Calu3 (cell line): ENCODE measurements at regions not wholly inside any gene's neighbourhood (a gene's known extent, or its start where the extent isn't known, plus 50 kb on each side); places are given as distances from the start of the nearest gene placed in this dataset.

Source experiments
- BruUV-seq: library from RNA; stranded (reverse); fragments of 400-500 nt; replicated peaks from 2 replicates; lab custom pipeline; 2021; lab: Mats Ljungman, UMichigan
- CTCF ChIA-PET: fragments of 300-600 bp; sonication (Branson Sonifier 250); formaldehyde crosslinking; loops from one replicate; lab custom pipeline; 2022; ENCODE audit warnings: antibody characterized with exemption; lab: Charles Lee
- DNase-seq: peaks from one replicate; pipeline ENCODE4 v3.0.0; 2022
- H3K27ac Mint-ChIP-seq: one replicate; pipeline ENCODE4 v1.8.0; 2022; ENCODE audit warnings: mixed read lengths; ENCODE audit not compliant: unreplicated experiment
- H3K27me3 Mint-ChIP-seq: one replicate; pipeline ENCODE4 v1.8.0; 2022; ENCODE audit warnings: mixed read lengths; ENCODE audit not compliant: unreplicated experiment
- H3K36me3 Mint-ChIP-seq: one replicate; pipeline ENCODE4 v1.8.0; 2022; ENCODE audit warnings: mild to moderate bottlenecking, moderate library complexity, mixed read lengths; ENCODE audit not compliant: insufficient read depth, unreplicated experiment
- H3K4me1 Mint-ChIP-seq: one replicate; pipeline ENCODE4 v1.8.0; 2022; ENCODE audit warnings: mild to moderate bottlenecking, low read depth, mixed read lengths; ENCODE audit not compliant: unreplicated experiment
- H3K4me3 Mint-ChIP-seq: one replicate; pipeline ENCODE4 v1.8.0; 2022; ENCODE audit warnings: mild to moderate bottlenecking, low read depth, moderate library complexity, mixed read lengths; ENCODE audit not compliant: unreplicated experiment
- H3K9me3 Mint-ChIP-seq: one replicate; pipeline ENCODE4 v1.8.0; 2022; ENCODE audit warnings: low read depth, mixed read lengths; ENCODE audit not compliant: unreplicated experiment
- intact Hi-C: fragments of 100-400 bp; cut with micrococcal nuclease; formaldehyde crosslinking; loops from one replicate; pipeline ENCODE4 v1.10.0; 2022; ENCODE audit not compliant: unreplicated experiment
- TF ChIP-seq, protein P1 (sequence below): fragments of 200-600 bp; IDR thresholded peaks from one replicate; pipeline ENCODE4 v1.8.0; 2022; ENCODE audit warnings: antibody characterized with exemption; ENCODE audit not compliant: unreplicated experiment

DNA sequence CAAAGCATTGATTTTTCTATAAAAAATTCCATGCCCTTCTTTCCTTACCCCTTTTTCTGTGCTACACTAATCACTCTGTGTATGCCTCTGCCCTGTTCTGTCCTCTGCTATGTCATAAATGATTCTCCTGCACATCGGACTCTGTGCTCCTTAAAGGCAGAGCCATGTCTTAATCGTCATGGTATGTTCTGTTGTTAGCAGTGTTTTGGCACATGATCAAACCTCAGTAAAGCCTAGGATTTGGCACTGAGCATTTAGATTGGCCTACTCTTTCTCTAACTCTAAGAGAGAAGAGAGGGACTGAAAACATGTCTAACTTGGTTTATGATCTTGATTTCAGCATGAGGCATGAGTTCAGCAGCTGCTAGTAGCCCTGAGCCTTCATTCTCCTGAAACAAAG is 266.9 kb downstream of the AASDHPPT start:
- Mint-ChIP-seq H3K27ac (no peak overlapping the region), H3K9me3 (peaks cover 18% of the 10 kb centered on the region), H3K4me3 (no peak overlapping the region), H3K4me1 (no peaks in the 10 kb centered on the region), H3K36me3 (no peaks in the 10 kb centered on the region), H3K27me3 (no peaks in the 10 kb centered on the region)
- CTCF ChIA-PET = no interaction called here
- no TSS peak for BruUV-seq
- TF ChIP-seq, protein P1, sequence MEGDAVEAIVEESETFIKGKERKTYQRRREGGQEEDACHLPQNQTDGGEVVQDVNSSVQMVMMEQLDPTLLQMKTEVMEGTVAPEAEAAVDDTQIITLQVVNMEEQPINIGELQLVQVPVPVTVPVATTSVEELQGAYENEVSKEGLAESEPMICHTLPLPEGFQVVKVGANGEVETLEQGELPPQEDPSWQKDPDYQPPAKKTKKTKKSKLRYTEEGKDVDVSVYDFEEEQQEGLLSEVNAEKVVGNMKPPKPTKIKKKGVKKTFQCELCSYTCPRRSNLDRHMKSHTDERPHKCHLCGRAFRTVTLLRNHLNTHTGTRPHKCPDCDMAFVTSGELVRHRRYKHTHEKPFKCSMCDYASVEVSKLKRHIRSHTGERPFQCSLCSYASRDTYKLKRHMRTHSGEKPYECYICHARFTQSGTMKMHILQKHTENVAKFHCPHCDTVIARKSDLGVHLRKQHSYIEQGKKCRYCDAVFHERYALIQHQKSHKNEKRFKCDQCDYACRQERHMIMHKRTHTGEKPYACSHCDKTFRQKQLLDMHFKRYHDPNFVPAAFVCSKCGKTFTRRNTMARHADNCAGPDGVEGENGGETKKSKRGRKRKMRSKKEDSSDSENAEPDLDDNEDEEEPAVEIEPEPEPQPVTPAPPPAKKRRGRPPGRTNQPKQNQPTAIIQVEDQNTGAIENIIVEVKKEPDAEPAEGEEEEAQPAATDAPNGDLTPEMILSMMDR = no peak
- intact Hi-C loops = no loop called here
- DNase-seq = no peak

- CTCF ChIA-PET = no interaction called here
- no peak for DNase-seq
- Mint-ChIP-seq H3K9me3 (peaks cover 24% of the 10 kb centered on the region), H3K27ac (no peak overlapping the region), H3K36me3 (no peaks in the 10 kb centered on the region), H3K4me3 (no peak overlapping the region), H3K4me1 (no peaks in the 10 kb centered on the region), H3K27me3 (no peaks in the 10 kb centered on the region)
- no TSS peak for BruUV-seq
- intact Hi-C loops = no loop called here
- TF ChIP-seq, protein P1 = no peak
Measured at GRCh38 chr11:106344966-106345365, 267.5 kb downstream of the AASDHPPT start.

DNA sequence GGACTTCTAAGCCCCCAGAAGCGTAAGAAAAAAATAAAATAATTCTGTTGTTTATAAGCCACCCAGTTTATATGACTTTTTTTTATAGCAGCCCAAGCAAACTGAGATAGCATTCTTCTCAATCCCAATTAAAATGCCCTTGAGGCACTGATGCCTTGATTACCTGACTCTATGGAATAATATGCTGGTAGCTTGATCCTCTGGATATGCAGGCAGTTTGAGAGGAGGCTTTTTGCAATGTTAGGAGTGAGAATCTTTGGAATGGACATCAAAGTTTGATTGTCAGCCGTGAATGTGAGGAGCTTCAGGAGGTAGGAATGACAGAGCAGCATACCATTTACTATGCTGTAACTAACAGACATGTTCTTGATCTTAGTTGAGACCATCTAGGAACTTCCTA is 275.6 kb downstream of the AASDHPPT start:
- no peaks in the 10 kb centered on the region for H3K36me3 Mint-ChIP-seq
- TF ChIP-seq, protein P1 = no peak
- H3K27me3 Mint-ChIP-seq = no peaks in the 10 kb centered on the region
- DNase-seq = no peak
- CTCF ChIA-PET = no interaction called here
- intact Hi-C loops = no loop called here
- no peak overlapping the region for H3K4me3 Mint-ChIP-seq
- no TSS peak for BruUV-seq
- no peak overlapping the region for H3K27ac Mint-ChIP-seq
- H3K4me1 Mint-ChIP-seq = no peaks in the 10 kb centered on the region
- peaks cover 18% of the 10 kb centered on the region for H3K9me3 Mint-ChIP-seq

DNA sequence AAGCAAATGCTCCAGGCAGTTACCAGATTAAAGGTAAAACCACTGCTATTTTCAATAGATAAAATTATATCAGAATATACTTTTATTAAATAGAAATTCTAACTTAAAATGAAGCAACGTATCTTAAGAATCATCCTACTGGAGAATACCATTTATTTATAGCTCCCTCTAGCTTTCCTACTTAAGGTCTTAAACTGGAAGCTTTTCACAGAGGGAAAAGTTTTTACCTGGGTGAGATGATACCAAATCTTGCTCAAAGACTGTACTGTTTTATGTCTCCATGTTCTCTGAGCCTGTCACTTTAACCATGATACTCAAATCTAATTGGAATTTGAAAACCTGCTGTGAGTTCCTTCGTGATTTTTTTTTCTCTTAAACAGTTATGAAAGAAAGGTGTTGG is 291.8 kb downstream of the AASDHPPT start:
- no peak overlapping the region for H3K4me3 Mint-ChIP-seq
- no peaks in the 10 kb centered on the region for H3K27me3 Mint-ChIP-seq
- peaks cover 4% of the 10 kb centered on the region for H3K9me3 Mint-ChIP-seq
- H3K4me1 Mint-ChIP-seq = no peaks in the 10 kb centered on the region
- BruUV-seq = no TSS peak
- no peak overlapping the region for H3K27ac Mint-ChIP-seq
- CTCF ChIA-PET = no interaction called here
- H3K36me3 Mint-ChIP-seq = no peaks in the 10 kb centered on the region
- intact Hi-C loops = no loop called here
- TF ChIP-seq, protein P1 = no peak
- DNase-seq = no peak
